Erythroblast (primary cell): ENCODE measurements at regions not wholly inside any gene's neighbourhood (a gene's known extent, or its start where the extent isn't known, plus 50 kb on each side); places are given as distances from the start of the nearest gene placed in this dataset.

Experiments
- DNase-seq, 2 experiments: peaks; one replicate each; lab custom pipeline; 2025; lab: John Stamatoyannopoulos, UW
- GATA1 ChIP-seq: IDR thresholded peaks from 2 replicates; pipeline ENCODE4 v1.6.1; 2011; ENCODE audit warnings: low read depth, mild to moderate bottlenecking, control low read depth, low read length, moderate library complexity
- POLR2A ChIP-seq: IDR thresholded peaks from 2 replicates; pipeline ENCODE4 v1.6.1; 2011; ENCODE audit warnings: mild to moderate bottlenecking, low read length

DNA sequence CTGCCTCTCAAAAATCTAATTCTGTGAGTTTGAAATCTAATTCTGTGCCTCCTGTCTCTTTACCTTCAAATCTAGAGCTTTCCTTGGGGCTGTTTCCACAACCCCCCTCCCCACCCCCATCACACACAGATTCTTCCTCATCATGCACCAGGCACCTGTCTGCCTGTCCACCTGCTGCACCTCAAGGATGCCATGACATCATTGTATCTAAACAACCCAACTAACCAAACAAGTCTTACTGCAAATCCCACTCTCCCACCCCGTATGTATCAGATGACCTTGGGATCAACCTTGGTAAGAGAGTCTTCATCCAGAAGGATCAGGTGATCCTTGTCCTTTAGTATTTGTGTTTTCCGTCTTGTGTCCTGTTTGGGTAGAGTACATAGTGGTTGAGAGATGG lies 102.7 kb upstream of the SIM2 start:
- no peak for TF ChIP-seq GATA1
- no peak for TF ChIP-seq POLR2A
- DNase-seq, result no peak

DNA sequence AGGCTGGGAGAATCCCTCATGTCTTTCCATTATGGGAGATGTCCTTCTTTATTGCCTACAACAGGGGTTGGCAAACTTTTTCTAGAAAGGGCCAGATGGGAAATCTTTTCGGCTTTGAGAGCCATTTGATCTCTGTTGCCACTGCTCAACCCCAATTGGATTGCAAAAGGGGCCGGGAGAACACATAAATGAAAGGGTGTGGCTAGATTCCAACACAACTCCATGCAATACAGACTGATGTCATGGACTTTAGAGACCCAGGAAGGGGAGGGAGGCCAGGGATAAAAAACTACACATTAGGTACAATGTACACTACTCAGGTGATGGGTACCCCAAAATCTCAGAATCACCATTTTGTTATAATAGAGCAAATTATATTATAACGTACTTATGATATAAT lies 97.6 kb upstream of the SIM2 start:
- DNase-seq, result no peak
- no peak for TF ChIP-seq POLR2A
- TF ChIP-seq GATA1, result no peak

DNA sequence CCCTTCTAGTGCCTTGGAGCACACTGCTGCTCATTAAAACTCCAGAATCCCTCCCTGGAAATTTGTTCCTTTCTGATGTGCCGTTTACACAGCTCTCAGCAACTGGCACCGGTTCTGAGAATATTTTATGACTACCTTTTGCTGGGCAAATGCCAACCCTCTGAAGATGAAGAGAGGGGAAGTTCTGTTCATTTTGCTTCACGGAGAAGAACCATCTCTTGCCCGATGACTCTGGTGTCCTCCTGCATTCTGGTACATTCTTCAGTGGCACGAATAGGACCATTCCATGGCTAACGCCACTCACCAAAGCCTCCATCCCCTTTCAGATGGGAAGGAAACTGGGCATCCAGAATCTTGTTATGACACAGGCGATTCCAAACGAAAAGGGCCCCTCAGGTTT lies 96.2 kb upstream of the SIM2 start:
- TF ChIP-seq GATA1, result no peak
- no peak for TF ChIP-seq POLR2A
- no peak for DNase-seq

DNA sequence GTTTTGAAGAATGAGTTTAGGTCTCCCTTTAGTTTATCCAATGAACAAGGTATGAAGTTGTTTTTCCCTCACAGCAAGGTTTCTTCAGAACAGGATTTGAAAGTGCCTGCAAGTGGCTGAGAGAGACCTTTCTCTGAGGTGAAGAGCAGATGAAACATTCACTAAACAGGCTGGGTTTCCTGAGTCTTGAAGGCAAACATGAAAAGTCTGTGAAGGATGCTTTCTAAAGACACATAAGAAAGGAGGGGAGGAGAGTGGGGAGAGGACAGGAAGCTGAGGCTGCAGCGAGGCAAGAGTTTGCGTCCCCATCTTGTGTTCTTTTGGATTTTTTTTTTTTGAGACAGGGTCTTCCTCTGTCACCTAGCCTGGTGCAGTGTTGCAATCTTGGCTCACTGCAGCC lies 95.7 kb upstream of the SIM2 start:
- TF ChIP-seq GATA1 (no peak), POLR2A (no peak)

DNA sequence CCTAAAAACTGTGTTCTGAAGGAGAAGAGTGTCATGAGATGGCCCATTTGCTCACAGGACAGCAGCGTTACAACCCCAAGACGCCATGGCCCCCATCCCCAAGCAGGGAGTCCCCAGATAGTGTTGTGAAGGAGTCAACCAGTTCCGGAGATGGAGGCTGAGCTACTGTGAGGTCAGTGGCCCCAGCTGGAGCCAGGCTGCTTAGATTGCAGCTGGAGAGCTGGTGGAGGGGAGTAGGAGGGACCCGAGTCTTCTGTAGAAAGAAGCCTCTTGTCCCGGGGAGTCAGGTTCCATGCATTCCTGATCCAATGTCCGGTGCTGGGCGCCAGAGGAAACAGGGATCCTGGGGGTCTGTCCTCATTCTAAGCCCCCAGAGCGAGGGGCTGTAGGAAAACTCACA lies 93.5 kb upstream of the SIM2 start:
- no peak for DNase-seq
- TF ChIP-seq POLR2A (no peak), GATA1 (no peak)

More for the DNA sequence above, 95.7 kb upstream of the SIM2 start:
- no peak for DNase-seq

DNA sequence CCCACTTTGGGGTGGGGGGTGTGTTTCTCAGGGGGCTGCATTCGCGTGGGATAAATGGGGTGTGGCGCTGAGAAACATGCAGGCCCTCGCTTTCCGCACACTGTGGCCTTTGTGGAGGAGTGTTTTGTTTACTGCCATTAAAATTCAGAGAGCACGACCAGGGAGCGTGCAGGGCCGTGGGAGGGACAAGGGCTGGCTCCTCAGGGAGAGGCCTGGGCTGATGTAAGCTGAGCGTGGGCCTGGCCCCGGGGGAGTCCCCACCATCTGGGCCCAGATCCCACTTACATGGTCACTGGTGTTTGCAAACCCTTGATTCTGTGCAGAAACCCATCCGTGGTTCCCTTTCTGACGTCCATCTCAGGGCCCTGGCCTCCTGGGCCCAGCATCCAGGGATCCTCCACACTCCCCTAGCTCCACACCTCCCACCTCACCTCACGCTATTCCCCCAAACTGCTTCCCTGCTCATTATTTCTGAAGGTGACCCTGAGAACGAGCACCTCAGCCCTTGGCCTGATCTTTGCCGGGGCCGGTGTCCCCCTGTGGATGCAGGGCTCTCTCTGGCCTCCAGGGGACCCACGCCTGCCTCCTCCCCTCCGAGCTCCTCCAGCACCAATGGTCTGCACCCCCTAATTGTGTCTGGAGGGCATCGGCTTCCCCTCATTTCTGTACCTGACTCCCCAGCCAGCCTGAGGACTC lies 92.5 kb upstream of the SIM2 start:
- TF ChIP-seq POLR2A (no peak), GATA1 (no peak)
- DNase-seq, result no peak

DNA sequence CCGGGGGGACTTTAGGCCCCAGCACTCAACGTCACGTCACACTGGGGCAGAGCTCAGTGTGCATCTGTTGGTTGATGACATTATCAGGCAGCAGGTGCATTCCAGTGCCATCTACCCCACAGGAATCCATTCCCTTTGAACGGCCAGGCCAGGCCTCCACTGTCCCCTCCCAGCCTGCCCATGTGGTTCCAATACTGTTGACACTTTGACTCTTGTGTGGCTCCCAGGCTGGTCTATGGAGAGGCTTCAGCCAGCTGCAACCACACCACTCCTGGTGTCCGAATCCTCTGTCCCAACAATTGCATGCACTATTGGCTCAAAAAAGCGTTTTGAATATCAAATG lies 92.0 kb upstream of the SIM2 start:
- TF ChIP-seq POLR2A (no peak), GATA1 (no peak)
- no peak for DNase-seq

DNA sequence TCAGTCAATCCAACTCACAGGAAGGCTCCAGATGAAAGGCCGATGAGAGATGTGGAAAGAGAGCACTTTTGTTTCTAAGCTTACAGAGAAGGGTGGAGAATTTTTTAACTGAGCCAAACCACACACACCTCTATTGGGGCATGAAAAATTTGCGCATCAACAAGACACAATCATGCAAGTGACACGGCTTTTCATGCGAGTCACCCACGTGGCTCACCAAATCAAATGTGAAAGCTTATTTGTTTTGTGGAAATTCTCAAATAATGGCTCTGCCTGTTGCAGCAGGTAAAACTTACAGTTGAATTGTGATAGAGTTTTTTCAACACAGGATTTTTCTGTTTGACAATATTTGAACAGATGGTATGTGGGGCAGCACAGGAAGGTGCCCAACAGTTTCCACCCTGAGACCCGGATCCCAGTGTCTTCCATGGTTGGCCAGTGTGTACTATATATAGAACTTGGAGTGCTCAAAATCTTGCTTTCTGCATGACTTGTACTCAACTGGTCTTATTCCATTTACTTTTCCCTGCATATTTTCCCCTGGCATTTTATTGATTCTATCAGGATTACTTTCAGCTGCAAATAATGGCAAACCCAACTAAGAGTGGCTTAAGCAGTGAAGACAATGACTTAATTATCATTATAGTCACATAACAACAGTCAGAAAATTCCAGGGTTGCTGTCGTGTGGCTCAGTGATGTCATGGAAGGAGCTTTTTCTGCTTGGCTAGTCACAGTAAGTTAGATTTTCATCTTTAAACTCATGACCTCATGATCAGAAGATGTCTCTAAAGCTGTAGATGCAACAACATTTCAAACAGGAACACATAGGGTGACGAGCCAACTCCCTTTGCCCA lies 90.6 kb upstream of the SIM2 start:
- TF ChIP-seq POLR2A (no peak), GATA1 (no peak)
- no peak for DNase-seq

DNA sequence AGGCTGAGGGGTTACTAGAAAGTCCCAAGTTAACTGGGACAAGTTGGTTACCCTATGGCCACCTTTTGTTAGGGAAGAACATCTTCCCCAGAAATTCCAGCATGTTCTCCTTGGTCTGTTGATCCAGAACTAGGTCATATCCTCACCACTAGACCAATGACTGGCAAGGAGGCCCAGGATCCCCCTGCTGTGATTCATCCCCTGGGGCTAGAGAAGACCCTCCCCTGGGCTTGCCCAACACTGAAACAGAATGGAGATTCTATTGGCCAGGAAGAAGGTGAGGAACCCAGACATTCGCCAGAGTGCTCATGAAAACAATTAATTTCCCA lies 90.1 kb upstream of the SIM2 start:
- no peak for DNase-seq
- no peak for TF ChIP-seq GATA1

DNA sequence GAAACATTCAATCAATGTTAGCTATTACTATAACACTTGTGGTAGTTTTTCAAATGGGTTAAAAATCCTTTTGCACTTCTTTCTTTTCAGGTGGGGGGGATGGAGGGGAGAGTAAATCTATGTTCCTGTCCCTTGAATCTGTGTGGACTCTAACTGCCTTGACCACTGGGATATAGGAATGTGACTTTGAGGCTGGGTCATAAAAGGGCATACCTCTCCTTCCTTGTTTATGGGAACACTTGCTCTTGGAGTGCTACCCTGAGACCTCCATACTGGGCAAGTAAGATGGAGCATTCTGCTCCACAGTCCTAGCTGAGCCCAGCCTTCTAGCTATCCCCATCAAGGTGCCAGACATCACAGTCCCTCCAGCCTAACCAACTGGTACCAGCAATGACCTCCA lies 89.3 kb upstream of the SIM2 start:
- no peak for TF ChIP-seq GATA1
- TF ChIP-seq POLR2A, result no peak

DNA sequence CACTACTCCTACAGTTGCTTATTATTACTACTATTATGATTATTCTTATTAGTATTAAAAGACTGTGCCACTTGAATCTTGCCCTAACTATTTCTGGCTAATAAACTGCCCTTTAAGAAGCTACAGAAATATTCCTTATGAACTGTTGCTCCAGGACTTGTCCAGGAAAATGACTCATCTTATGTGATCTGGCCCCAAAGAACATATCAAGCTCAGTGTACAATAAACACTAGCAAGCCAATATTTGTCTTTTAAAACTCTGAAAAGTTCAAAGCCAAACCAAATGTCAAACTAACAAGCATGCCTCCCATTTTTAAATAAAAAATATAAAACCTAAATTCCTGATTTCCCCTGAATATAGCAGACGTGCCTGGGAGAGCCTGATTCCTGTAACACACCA lies 88.7 kb upstream of the SIM2 start:
- TF ChIP-seq POLR2A (no peak), GATA1 (no peak)

More for the DNA sequence above, 89.3 kb upstream of the SIM2 start:
- no peak for DNase-seq

DNA sequence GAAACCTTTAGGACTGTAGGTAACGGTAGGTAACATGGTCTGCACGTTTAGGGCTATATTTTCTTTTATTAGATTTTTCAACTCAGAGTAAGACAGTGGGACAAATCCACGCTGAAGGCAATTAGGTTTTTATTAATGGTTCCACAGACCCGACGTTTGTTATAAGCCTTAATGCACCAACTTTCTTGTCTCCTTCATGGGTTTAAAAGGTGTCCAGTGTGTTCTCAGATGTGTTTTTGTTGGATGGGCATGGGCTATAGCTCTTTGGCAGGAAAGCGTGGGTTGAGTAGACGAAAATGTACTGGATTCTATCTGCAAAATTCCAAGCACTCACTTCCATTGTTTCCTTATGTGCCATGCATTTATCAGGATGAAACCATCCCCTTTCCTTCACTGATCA lies 88.0 kb upstream of the SIM2 start:
- TF ChIP-seq GATA1 (no peak), POLR2A (no peak)
- DNase-seq, result no peak

More for the DNA sequence above, 88.7 kb upstream of the SIM2 start:
- DNase-seq, result no peak

DNA sequence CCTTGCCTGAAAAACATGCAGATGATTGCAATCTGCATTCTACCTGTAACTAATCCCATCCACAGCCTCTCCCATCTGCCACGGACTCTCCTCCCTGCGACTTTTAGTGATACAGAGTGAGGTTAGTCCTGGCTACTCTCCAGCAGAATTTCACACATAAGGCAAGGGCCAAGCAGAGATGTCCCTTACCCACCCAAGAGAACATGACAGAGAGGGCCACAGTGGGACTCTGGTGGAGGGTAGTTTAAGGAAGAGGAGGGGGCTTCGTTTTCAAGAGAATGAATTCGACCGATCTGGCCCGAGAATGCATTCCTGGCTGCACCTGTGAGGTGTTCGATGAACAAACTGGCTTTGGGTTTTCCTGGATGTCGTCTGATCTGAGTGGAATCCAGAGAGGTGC lies 87.5 kb upstream of the SIM2 start:
- no peak for DNase-seq
- no peak for TF ChIP-seq POLR2A

DNA sequence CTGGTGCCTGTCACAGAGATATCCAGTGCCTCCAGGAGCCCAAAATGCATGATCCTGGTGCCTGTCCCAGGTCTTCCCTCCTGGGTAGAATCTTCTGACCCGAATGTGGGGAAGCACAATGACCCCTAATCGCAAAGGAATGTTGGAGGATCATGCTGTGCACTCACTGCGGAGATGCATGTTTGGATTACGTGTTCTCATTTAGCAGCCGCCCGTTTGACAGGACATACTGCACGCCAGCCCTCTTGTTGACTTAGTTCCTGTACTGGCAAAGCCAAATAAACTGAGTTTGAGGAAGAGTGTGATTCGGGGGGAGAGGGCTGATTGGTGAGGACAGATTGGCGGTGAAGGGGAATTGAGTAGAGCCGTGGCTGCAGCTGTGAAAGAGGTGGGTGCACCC lies 85.9 kb upstream of the SIM2 start:
- DNase-seq, result no peak

DNA sequence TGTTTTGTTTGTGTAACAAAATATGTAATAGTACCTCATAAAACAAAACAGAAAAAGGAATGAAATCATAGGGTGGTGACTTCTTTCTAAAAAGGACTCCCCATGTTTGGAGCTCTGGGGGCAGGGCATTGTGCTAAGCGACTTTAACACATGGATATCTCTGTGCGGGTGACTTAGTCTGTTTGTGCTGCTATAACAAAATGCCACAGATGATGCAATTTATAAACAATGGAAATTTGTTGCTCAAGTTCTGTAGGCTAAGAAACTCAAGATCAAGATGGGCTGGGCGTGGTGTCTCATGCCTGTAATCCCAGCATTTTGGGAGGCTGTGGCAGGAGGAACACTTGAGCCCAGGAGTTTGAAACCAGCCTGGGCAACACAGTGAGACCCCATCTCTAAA lies 85.4 kb upstream of the SIM2 start:
- TF ChIP-seq GATA1 (no peak), POLR2A (no peak)

More for the DNA sequence above, 85.9 kb upstream of the SIM2 start:
- TF ChIP-seq GATA1 (no peak), POLR2A (no peak)

More for the DNA sequence above, 85.4 kb upstream of the SIM2 start:
- no peak for DNase-seq
